ENCODE measurements at regions not wholly inside any gene's neighbourhood (a gene's known extent, or its start where the extent isn't known, plus 50 kb on each side); places are given as distances from the start of the nearest gene placed in this dataset.

GRCh38 chr14:96660123-96660522, 137.1 kb upstream of the VRK1 start:
- TF ChIP-seq CTCF (IDR thresholded peaks at IDR 0.05; ENCODE audit: low read length) (no peak), EZH2 (IDR thresholded peaks at IDR 0.05; ENCODE audit: borderline replicate concordance, low read length) (no peak)
